Spleen (tissue), 7 donors: ENCODE measurements at regions not wholly inside any gene's neighbourhood (a gene's known extent, or its start where the extent isn't known, plus 50 kb on each side); places are given as distances from the start of the nearest gene placed in this dataset.

Source experiments
- CTCF ChIP-seq, 11 experiments: fragments of 200-600 bp in 7 of 11; fragments of 450-650 bp in 4 of 11; sonication (generic) in 4 of 11; IDR thresholded peaks in 8 of 11; conservative IDR thresholded peaks in 3 of 11; 1 replicate in 7 of 11; 2 replicates in 4 of 11; pipeline versions ENCODE4 v1.4.0 to v1.8.0; 2016 to 2021; ENCODE audit warnings: antibody characterized with exemption in 11 of 11, inconsistent platforms in 4 of 11, mild to moderate bottlenecking in 1 of 11
- POLR2A ChIP-seq, 3 donors: fragments of 450-650 bp; IDR thresholded peaks; one replicate each; pipeline ENCODE4 v1.5.1; 2017; ENCODE audit warnings: antibody characterized with exemption in 3 of 3, mild to moderate bottlenecking in 1 of 3
- POLR2AphosphoS5 ChIP-seq, 3 donors: sonication (generic); formaldehyde crosslinking; IDR thresholded peaks; one replicate each; pipeline ENCODE4 v1.5.1; 2017; ENCODE audit warnings: antibody characterized with exemption in 3 of 3
- donor health status: DM: no; HTN: no; CAD: no; lungs with moderate emphysema.
- donor health status: DM: no; HTN: no; CAD: no.
- donor health status: DM: no; HTN: no; CAD: no.

- TF ChIP-seq CTCF (IDR thresholded peaks at IDR 0.05 in 8 of 11, conservative IDR thresholded peaks at IDR 0.05 in 3 of 11) (no peak), POLR2A (IDR thresholded peaks at IDR 0.05) (no peak), POLR2AphosphoS5 (IDR thresholded peaks at IDR 0.05) (no peak)
Observed at GRCh38 chr12:4824380-4824779, 85.3 kb upstream of the KCNA1 start.
